HepG2 (cell line): ENCODE measurements at regions not wholly inside any gene's neighbourhood (a gene's known extent, or its start where the extent isn't known, plus 50 kb on each side); places are given as distances from the start of the nearest gene placed in this dataset.
A peak's percentile ranks its signal among the peaks of the same experiment; 100 is the strongest.

ENCODE experiments used
- ATAC-seq: fragments of 200-7000 bp; cut with Tn5 transposase; 3 replicates; pipeline ENCODE4 v1.9.1; 2020; ENCODE audit warnings: mild to moderate bottlenecking, moderate library complexity
- BruUV-seq: library from RNA; stranded (reverse); fragments of 400-500 nt; replicated peaks from 2 replicates; lab custom pipeline; 2021; lab: Mats Ljungman, UMichigan
- CTCF ChIA-PET: fragments of 300-600 bp; formaldehyde crosslinking; extraction: SDS; loops from one replicate; lab custom pipeline; 2021; ENCODE audit warnings: low total read pairs, inconsistent platforms, low intra/inter-chr PET ratio; lab: Yijun Ruan, JAX
- POLR2A ChIA-PET: fragments of 350-600 bp; sonication (Branson Sonifier 250); formaldehyde crosslinking; loops from one replicate; lab custom pipeline; 2020; ENCODE audit warnings: antibody characterized with exemption, inconsistent platforms; lab: Yijun Ruan, JAX
- DNase-seq: peaks from one replicate; pipeline ENCODE4 v3.0.0-alpha.2; 2015; ENCODE audit warnings: low spot score
- FAIRE-seq: peaks from 3 replicates; lab custom pipeline; 2011; peaks lifted over from hg19 to GRCh38; lab: Jason Lieb, UNC
- H2AFZ ChIP-seq: one replicate; pipeline ENCODE4 v1.6.1; 2011; ENCODE audit warnings: low read length, inconsistent platforms
- H3K27ac ChIP-seq: fragments of 300-600 bp; 3 replicates; pipeline ENCODE4 v1.8.0; 2011; ENCODE audit warnings: mixed run types, mild to moderate bottlenecking, mixed read lengths, low read length, inconsistent platforms; ENCODE audit not compliant: insufficient read depth; ENCODE audit errors: extremely low read length
- H3K27me3 ChIP-seq, 2 experiments: fragments of 200-600 bp in 1 of 2; 2 replicates in 1 of 2; 3 replicates in 1 of 2; pipeline versions ENCODE4 v1.6.0 to v1.8.0; 2011; ENCODE audit warnings: low read length in 2 of 2, mild to moderate bottlenecking in 2 of 2, moderate library complexity in 2 of 2, inconsistent platforms in 1 of 2; ENCODE audit not compliant: insufficient read depth in 2 of 2, control insufficient read depth in 1 of 2
- H3K36me3 ChIP-seq, 2 experiments: fragments of 200-600 bp in 1 of 2; replicated peaks in 1 of 2; 2 replicates in 1 of 2; 3 replicates in 1 of 2; pipeline versions ENCODE4 v1.5.1 to v1.8.0; 2011; ENCODE audit warnings: low read length in 2 of 2, inconsistent platforms in 1 of 2; ENCODE audit not compliant: insufficient read depth in 2 of 2, control insufficient read depth in 1 of 2
- H3K4me1 ChIP-seq: 2 replicates; pipeline ENCODE4 v1.5.1; 2012; ENCODE audit warnings: low read length, inconsistent platforms; ENCODE audit not compliant: insufficient read depth
- H3K4me2 ChIP-seq: 2 replicates; pipeline ENCODE4 v1.6.0; 2011; ENCODE audit warnings: low read depth, low read length, inconsistent platforms
- H3K4me3 ChIP-seq, 3 experiments: fragments of 200-600 bp in 1 of 3; sonication (generic), shearing (Covaris generic) in 1 of 3; replicated peaks in 1 of 3; 2 replicates each; pipeline ENCODE4 v1.5.1; 2011 to 2016; ENCODE audit warnings: low read length in 3 of 3, inconsistent platforms in 2 of 3, low read depth in 2 of 3, mild to moderate bottlenecking in 2 of 3, control low read depth in 1 of 3, mixed read lengths in 1 of 3; ENCODE audit not compliant: insufficient read depth in 1 of 3
- H3K79me2 ChIP-seq: one replicate; pipeline ENCODE4 v1.6.1; 2011; ENCODE audit warnings: low read length, inconsistent platforms; ENCODE audit not compliant: insufficient read depth
- H3K9ac ChIP-seq: 2 replicates; pipeline ENCODE4 v1.6.0; 2011; ENCODE audit warnings: mild to moderate bottlenecking, low read depth, low read length, inconsistent platforms; ENCODE audit not compliant: insufficient read depth
- H3K9me3 ChIP-seq: 2 replicates; pipeline ENCODE4 v1.5.1; 2012; ENCODE audit warnings: mild to moderate bottlenecking, low read length
- H4K20me1 ChIP-seq: 2 replicates; pipeline ENCODE4 v1.6.0; 2011; ENCODE audit warnings: inconsistent platforms, mild to moderate bottlenecking, low read length, moderate library complexity; ENCODE audit not compliant: insufficient read depth
- ATF7 ChIP-seq, 2 experiments: fragments of 450-650 bp in 1 of 2; sonication (generic) in 1 of 2; formaldehyde crosslinking in 1 of 2; IDR thresholded peaks; 2 replicates each; pipeline versions ENCODE4 v1.4.0 to v1.6.1; 2016 to 2020; ENCODE audit warnings: antibody characterized with exemption in 1 of 2, mild to moderate bottlenecking in 1 of 2, missing genetic modification reagents in 1 of 2
- HNF4A ChIP-seq: sonication (generic); formaldehyde crosslinking; IDR thresholded peaks from 2 replicates; pipeline ENCODE4 v1.4.0; 2020; ENCODE audit warnings: missing genetic modification reagents
- ZNF589 ChIP-seq: sonication (generic); formaldehyde crosslinking; conservative IDR thresholded peaks from 2 replicates; pipeline ENCODE4 v1.8.0; 2022; ENCODE audit warnings: mild to moderate bottlenecking, moderate library complexity, missing genetic modification reagents
- ZNF607 ChIP-seq: sonication (generic); formaldehyde crosslinking; IDR thresholded peaks from 2 replicates; pipeline ENCODE4 v1.5.1; 2020; ENCODE audit warnings: missing genetic modification reagents, mild to moderate bottlenecking, borderline replicate concordance
- WGBS: methylation state at CpG from one replicate; pipeline ENCODE4 v1.1.6; 2017; ENCODE audit warnings: low lambda C conversion rate; 5-methylcytosine and 5-hydroxymethylcytosine counted together
- in situ Hi-C: cut with HindIII; loops from 2 replicates; pipeline ENCODE4 v1.10.0; 2017; ENCODE audit warnings: low pct_unique_long_range_greater_than_20kb; ENCODE audit not compliant: extremely low pct_ligation_motif_present
- intact Hi-C: fragments of 100-400 bp; cut with micrococcal nuclease; formaldehyde crosslinking; loops from one replicate; pipeline ENCODE4 v1.10.0; 2022; ENCODE audit not compliant: unreplicated experiment

- ATAC-seq (peak; percentile 91), DNase-seq (peak; percentile 19), FAIRE-seq (no peak)
- no peaks in the 10 kb centered on the region for H3K36me3 ChIP-seq
- H2AFZ ChIP-seq = no peak overlapping the region
- CTCF ChIA-PET = no interaction called here
- no peaks in the 10 kb centered on the region for H3K79me2 ChIP-seq
- H3K9me3 ChIP-seq = no peaks in the 10 kb centered on the region
- BruUV-seq = no TSS peak
- H3K4me3 ChIP-seq = no peak overlapping the region
- peaks cover 0 to 9% of the 10 kb centered on the region in 2 experiments; a peak in 1 of 5 replicates for H3K27me3 ChIP-seq
- no peaks in the 10 kb centered on the region for H4K20me1 ChIP-seq
- intact Hi-C loops (no loop called here), in situ Hi-C loops (no loop called here)
- H3K9ac ChIP-seq = no peak overlapping the region
- no peak overlapping the region for H3K27ac ChIP-seq
- 24% methylated on average over 6 of the region's 6 CpGs for WGBS
- peak; percentile 47; the same call in 1 of the 2 replicates for TF ChIP-seq HNF4A (CRISPR knock-in tag)
- no peak for TF ChIP-seq ZNF607 (CRISPR knock-in tag)
- POLR2A ChIA-PET = no interaction called here
- peaks cover 13% of the 10 kb centered on the region for H3K4me1 ChIP-seq
- peak overlapping the region; percentile 5; the same call in 1 of the 2 replicates for H3K4me2 ChIP-seq
These were observed 99.0 kb downstream of the TEX26 start for GRCh38 chr13:31031482-31031881.

DNA sequence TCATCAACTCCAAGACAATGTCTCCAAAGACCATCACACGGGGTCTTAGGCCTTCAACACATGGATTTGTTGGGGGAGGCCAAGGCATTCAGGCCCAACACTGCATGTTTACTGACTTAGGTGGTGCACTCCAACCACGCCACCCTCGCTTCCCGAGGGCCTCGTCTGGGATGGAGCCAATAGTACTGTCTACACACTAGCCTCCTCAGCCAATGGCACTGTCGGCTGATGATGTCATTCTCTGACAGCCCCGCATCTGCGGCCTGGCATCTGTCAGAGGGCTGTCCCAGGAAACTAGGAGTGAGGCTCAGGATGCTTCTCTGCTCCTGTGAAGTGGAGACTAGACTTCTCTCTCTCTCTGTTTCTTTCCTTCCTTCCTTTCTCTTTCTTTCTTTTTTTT lies 96.6 kb downstream of the TEX26 start:
- Histone ChIP-seq H4K20me1 (no peaks in the 10 kb centered on the region), H3K4me1 (peaks cover 13% of the 10 kb centered on the region), H3K9me3 (no peaks in the 10 kb centered on the region), H3K9ac (no peak overlapping the region), H2AFZ (no peak overlapping the region), H3K79me2 (no peaks in the 10 kb centered on the region), H3K4me2 (no peak overlapping the region), H3K27ac (no peak overlapping the region), H3K36me3 (no peaks in the 10 kb centered on the region), H3K4me3 (no peak overlapping the region), H3K27me3 (peaks cover 0 to 4% of the 10 kb centered on the region in 2 experiments; a peak in 2 of 5 replicates)
- ChIA-PET POLR2A (no interaction called here), CTCF (no interaction called here)
- FAIRE-seq (no peak), DNase-seq (no peak), ATAC-seq (no peak)
- in situ Hi-C loops (no loop called here), intact Hi-C loops (no loop called here)
- WGBS = 73% methylated on average over 2 of the region's 8 CpGs
- TF ChIP-seq ATF7 (IDR thresholded peaks at IDR 0.05) = peak; percentile 76
- TF ChIP-seq ATF7 (CRISPR knock-in tag; IDR thresholded peaks at IDR 0.05) = no peak
- no peak for TF ChIP-seq ZNF589
- BruUV-seq = no TSS peak
